ENCODE measurements at regions not wholly inside any gene's neighbourhood (a gene's known extent, or its start where the extent isn't known, plus 50 kb on each side); places are given as distances from the start of the nearest gene placed in this dataset.
"Not testable (repeated sequence)": the region's sequence is repeated elsewhere in the genome, so short reads cannot be mapped to it uniquely, and the experiment has no call there.

- Mint-ChIP-seq H3K4me1 (ENCODE audit: unreplicated experiment) (no peaks in the 10 kb centered on the region), H3K27ac (ENCODE audit: unreplicated experiment) (no peak overlapping the region), H3K4me3 (ENCODE audit: unreplicated experiment) (no peak overlapping the region), H3K27me3 (ENCODE audit: unreplicated experiment) (no peaks in the 10 kb centered on the region), H3K36me3 (ENCODE audit: unreplicated experiment) (no peaks in the 10 kb centered on the region), H3K9me3 (ENCODE audit: unreplicated experiment) (peaks cover 6% of the 10 kb centered on the region)
- TF ChIP-seq CTCF (IDR thresholded peaks at IDR 0.05) = no peak
- DNase-seq (ENCODE audit: extremely low spot score, unreplicated experiment) = no peak
Observed at GRCh38 chr7:23930312-23930711, 220.3 kb downstream of the STK31 start.

- peaks cover 9% of the 10 kb centered on the region for H3K9me3 Mint-ChIP-seq (ENCODE audit: unreplicated experiment)
- no peak for TF ChIP-seq CTCF (IDR thresholded peaks at IDR 0.05)
- no peak overlapping the region for H3K4me3 Mint-ChIP-seq (ENCODE audit: unreplicated experiment)
- H3K27me3 Mint-ChIP-seq (ENCODE audit: unreplicated experiment) = no peaks in the 10 kb centered on the region
- H3K27ac Mint-ChIP-seq (ENCODE audit: unreplicated experiment) = no peak overlapping the region
- H3K36me3 Mint-ChIP-seq (ENCODE audit: unreplicated experiment) = no peaks in the 10 kb centered on the region
- no peak for DNase-seq (ENCODE audit: extremely low spot score, unreplicated experiment)
- H3K4me1 Mint-ChIP-seq (ENCODE audit: unreplicated experiment) = no peaks in the 10 kb centered on the region
Observed at GRCh38 chr7:23931633-23932032, 221.6 kb downstream of the STK31 start.

- peaks cover 11% of the 10 kb centered on the region for H3K9me3 Mint-ChIP-seq (ENCODE audit: unreplicated experiment)
- no peaks in the 10 kb centered on the region for H3K36me3 Mint-ChIP-seq (ENCODE audit: unreplicated experiment)
- H3K27me3 Mint-ChIP-seq (ENCODE audit: unreplicated experiment) = no peaks in the 10 kb centered on the region
- H3K27ac Mint-ChIP-seq (ENCODE audit: unreplicated experiment) = no peak overlapping the region
- DNase-seq (ENCODE audit: extremely low spot score, unreplicated experiment) = no peak
- H3K4me3 Mint-ChIP-seq (ENCODE audit: unreplicated experiment) = no peak overlapping the region
- TF ChIP-seq CTCF (IDR thresholded peaks at IDR 0.05) = no peak
- H3K4me1 Mint-ChIP-seq (ENCODE audit: unreplicated experiment) = no peaks in the 10 kb centered on the region
Observed at GRCh38 chr7:23938215-23938614, 228.2 kb downstream of the STK31 start.

GRCh38 chr7:23938937-23939552 is 229.0 kb downstream of the STK31 start:
- Mint-ChIP-seq H3K36me3 (ENCODE audit: unreplicated experiment) (no peaks in the 10 kb centered on the region), H3K4me3 (ENCODE audit: unreplicated experiment) (no peak overlapping the region), H3K9me3 (ENCODE audit: unreplicated experiment) (peaks cover 11% of the 10 kb centered on the region), H3K4me1 (ENCODE audit: unreplicated experiment) (no peaks in the 10 kb centered on the region), H3K27ac (ENCODE audit: unreplicated experiment) (no peak overlapping the region), H3K27me3 (ENCODE audit: unreplicated experiment) (no peaks in the 10 kb centered on the region)
- DNase-seq (ENCODE audit: extremely low spot score, unreplicated experiment) = no peak
- peak; percentile 54 for TF ChIP-seq CTCF (IDR thresholded peaks at IDR 0.05)

GRCh38 chr7:23939747-23940146 is 229.7 kb downstream of the STK31 start:
- H3K9me3 Mint-ChIP-seq (ENCODE audit: unreplicated experiment) = peaks cover 16% of the 10 kb centered on the region

GRCh38 chr7:23941551-23941950 is 231.5 kb downstream of the STK31 start:
- no peak for TF ChIP-seq CTCF (IDR thresholded peaks at IDR 0.05)
- peaks cover 24% of the 10 kb centered on the region for H3K9me3 Mint-ChIP-seq (ENCODE audit: unreplicated experiment)
- H3K4me3 Mint-ChIP-seq (ENCODE audit: unreplicated experiment) = no peak overlapping the region
- no peak overlapping the region for H3K27ac Mint-ChIP-seq (ENCODE audit: unreplicated experiment)
- DNase-seq (ENCODE audit: extremely low spot score, unreplicated experiment) = no peak
- no peaks in the 10 kb centered on the region for H3K27me3 Mint-ChIP-seq (ENCODE audit: unreplicated experiment)
- H3K36me3 Mint-ChIP-seq (ENCODE audit: unreplicated experiment) = no peaks in the 10 kb centered on the region
- no peaks in the 10 kb centered on the region for H3K4me1 Mint-ChIP-seq (ENCODE audit: unreplicated experiment)

More at GRCh38 chr7:23939747-23940146, 229.7 kb downstream of the STK31 start:
- not testable (repeated sequence) for H3K36me3 Mint-ChIP-seq (ENCODE audit: unreplicated experiment); DNase-seq (ENCODE audit: extremely low spot score, unreplicated experiment); H3K4me3 Mint-ChIP-seq (ENCODE audit: unreplicated experiment); H3K4me1 Mint-ChIP-seq (ENCODE audit: unreplicated experiment); H3K27ac Mint-ChIP-seq (ENCODE audit: unreplicated experiment); H3K27me3 Mint-ChIP-seq (ENCODE audit: unreplicated experiment)

Measured in osteocyte (in vitro differentiated cells).